CD4-positive, alpha-beta T cell treated with Interleukin-6 for 4 hours (primary cell): ENCODE measurements at regions not wholly inside any gene's neighbourhood (a gene's known extent, or its start where the extent isn't known, plus 50 kb on each side); places are given as distances from the start of the nearest gene placed in this dataset.
A peak's percentile ranks its signal among the peaks of the same experiment; 100 is the strongest.
"Not testable (repeated sequence)": the region's sequence is repeated elsewhere in the genome, so short reads cannot be mapped to it uniquely, and the experiment has no call there.

Experiments
- DNase-seq: peaks from one replicate; pipeline ENCODE4 v3.0.0-alpha.2; 2020; ENCODE audit warnings: mixed read lengths

DNA sequence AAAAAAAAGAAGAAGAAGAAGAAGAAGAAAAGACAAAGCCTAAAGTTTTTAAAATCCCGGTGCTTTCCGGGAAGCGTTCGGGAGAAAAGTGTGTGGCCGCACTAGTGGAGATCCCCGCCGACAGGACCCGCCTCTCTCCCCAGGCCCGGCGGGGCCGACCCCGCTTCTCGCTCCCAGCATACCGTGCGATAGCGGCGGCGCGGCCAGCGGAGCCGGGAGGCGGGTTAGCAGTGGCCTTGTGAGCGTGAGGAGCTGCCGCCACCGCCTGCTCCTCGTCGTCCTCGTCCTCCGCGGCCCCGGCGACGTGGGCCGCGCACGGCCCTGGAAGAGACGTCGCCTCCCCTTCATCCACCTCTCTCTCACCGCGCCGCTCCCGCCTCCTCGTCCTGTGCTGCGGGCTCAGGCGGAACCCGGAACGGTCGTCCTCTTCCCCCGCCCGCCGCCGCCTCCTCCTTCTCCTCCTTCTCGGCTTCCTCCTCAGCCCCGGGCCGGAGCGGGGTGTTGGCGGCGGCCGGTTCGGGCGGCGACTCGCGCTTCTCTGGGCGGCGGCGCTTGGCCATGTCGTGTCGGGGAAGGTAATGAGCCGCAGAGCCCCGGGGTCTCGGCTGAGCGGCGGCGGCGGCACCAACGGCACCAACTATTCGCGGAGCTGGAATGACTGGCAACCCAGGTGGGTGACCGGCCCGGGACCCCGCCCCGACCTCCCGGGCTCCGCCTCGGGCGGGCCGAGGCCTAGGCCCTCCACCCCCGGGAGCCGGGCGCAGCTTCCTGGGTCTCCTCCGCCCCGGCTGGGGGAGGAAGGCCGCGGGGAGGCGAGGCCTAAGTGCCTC lies 62.6 kb upstream of the CDR2 start:
- peak; percentile 76 for DNase-seq

DNA sequence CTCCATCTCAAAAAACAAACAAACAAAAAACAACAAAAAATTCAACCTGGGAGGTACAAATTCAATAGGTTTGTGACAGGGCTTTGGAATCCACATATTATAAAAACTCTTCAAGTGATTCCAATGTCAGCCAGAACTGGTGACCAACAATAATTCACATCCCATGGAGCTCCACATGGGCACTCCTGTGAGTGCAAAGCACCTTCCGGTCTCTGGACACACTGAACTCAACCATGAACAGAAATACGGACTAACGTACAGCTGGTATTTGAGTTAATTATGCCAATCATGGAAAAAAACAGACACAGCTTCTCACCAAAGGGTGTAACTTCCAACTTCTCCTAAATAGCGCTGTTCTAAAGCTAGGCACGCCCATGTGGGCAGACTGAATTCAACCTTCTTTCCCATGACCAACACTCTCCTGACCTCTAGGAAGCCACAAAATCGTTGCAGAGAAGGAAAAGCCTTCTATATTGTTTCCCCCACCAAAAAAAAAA lies 62.0 kb upstream of the CDR2 start:
- not testable (repeated sequence) for DNase-seq

DNA sequence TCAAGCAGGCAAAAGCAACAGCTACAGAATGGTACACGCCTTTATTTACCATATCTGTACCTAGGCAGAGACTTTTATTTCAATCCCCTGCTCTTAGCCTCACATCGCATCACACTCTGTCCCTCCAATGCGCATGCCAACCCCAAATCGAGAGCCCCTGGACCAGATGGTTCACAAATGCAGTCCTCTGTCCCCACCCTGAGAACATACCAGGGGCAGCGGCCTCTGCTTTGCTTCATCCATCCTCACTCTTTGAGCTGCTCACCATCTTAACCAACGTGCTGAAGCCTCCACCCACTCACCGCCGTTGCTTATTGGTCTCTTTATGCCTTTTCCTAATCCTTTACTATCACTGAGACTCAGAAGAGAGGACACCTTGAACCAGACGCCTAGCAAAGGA lies 56.9 kb upstream of the CDR2 start:
- DNase-seq: not testable (repeated sequence)

DNA sequence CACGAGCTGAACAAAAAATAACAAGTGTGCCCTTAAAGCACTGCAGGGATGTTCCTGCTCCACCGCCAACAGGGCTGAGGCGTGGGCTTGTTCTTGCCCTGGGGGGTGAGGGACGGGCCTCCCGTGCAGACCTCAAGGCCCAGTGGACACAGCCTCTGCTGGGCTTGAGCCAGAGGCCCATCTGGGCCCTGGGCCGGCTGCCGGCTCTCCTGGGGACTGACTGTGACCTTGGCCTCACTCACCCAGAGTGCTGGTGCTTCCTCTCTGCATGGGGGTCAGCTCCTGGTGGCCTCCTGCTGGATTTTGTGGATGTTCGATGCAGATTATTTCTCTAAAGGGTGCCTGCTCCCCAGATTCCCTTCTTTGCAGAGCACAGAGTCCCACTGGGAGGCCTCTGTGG lies 54.2 kb upstream of the CDR2 start:
- DNase-seq: no peak

DNA sequence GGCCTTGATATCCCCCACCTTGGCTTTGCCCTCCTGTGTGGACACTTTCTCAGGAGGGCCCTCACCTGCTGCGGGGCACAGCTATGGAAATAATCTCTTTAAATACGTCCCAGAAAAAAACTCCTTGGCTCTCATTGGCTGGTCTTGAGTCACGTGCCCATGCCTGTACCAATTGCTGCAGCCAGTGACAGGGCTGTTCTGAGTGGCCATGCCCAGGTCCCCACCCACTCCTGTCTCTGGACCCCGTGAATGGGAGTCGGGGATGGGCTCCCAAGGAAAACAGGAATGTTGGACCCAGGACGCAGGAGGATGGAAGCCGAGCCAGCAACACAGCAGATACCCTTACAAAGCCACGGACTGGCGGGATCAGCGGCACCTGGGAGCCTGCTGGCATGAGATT lies 53.1 kb upstream of the CDR2 start:
- DNase-seq: no peak

DNA sequence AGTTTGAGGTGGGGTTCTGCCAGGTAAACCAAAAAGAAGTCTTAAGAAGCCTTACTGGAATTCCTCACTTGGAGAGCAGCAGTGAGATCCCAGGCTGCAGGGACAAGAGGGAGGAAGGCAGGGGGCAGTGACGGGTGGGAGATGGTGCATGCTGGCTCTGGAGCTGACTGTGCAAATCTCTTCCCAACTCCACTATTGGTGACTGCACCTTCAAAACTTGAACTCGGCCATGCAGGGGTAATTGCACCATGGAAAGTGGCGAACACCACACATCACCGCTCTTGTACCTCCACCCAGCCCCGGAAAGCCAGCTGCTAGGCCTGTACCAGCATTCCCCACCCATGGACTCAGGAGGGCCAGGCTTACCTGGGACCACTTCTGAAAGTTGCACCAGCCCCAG lies 51.4 kb upstream of the CDR2 start:
- no peak for DNase-seq

DNA sequence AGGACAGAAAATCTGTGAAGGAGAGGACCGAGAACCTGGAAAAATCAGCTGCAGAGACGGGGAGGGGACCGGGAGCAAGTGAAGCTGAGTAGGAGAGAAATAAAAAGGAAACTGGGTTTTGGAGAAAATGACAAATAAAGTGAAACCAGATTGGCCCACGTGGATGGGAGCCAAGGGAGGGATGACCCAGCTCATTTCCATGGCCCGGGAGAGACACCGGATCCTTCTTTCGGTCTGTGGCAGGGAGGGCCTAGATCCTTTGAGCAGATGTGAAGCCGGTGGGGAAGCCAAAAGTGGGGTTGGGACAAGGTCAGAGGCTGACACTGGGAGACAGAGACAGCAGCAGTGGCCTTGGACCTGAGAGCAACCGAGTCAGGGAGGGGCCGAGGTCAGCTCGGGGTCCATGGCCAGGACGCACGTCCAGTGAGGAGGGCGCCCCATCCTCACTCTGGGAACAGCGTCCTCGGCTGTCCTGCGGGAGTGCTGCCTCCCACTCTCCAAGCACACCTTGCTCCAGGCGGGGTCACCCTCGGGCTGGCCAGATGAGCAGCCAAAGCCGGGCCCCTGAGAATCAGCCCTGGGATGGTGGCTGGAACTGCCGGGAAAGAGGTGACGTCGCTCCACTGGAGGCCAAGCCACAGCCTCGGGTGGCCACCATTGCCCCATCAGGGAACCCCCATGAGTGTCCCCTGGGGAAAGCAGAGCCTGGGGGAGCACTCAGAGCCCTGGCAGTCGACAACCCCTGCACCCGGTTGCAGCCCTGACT lies 50.8 kb upstream of the CDR2 start:
- no peak for DNase-seq

DNA sequence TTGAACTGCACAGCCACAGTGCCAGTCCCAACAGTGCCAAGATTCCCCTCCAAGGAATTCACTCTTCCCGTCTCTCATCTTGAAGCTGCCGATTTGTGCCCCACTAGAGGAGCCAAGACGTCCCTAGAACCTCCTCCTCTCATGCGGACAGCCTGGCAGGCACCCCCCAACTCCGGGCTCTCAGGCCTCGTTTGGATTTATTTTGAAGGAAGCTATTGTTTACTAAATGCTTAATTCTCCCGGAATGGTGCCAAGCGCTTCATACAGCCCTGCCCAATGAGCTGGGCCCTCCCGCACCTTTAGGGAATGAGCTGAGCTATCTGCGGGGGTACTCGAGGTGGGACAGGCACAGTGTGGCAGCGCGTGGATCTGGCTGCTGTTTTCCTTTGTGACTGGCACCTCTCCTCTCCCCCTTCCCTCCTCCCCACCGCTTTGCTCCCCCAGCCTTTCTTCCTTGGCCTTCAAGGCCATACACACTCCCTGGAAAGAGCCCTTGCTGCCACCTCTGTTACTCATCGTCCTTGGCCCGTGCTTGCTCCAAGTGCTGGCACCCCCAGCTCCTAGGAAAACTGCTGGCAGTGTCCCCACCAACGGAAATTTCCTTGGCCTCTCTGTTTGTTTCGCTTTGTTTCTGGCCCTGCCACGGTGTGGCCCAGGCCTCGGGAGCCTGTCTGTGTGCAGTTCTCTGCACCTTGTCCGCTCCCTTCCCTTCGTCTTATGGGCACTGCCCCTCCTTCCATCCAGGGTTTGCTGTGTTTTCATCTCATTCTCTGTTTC lies 49.9 kb upstream of the CDR2 start:
- no peak for DNase-seq
